ENCODE measurements at regions not wholly inside any gene's neighbourhood (a gene's known extent, or its start where the extent isn't known, plus 50 kb on each side); places are given as distances from the start of the nearest gene placed in this dataset.
A peak's percentile ranks its signal among the peaks of the same experiment; 100 is the strongest.

- H3K27ac Mint-ChIP-seq (ENCODE audit: unreplicated experiment): no peak overlapping the region
- H3K36me3 Mint-ChIP-seq (ENCODE audit: low read depth): no peaks in the 10 kb centered on the region
- no peak for TF ChIP-seq CTCF (conservative IDR thresholded peaks at IDR 0.05)
Observed at GRCh38 chr14:31943861-31944255, 133.2 kb upstream of the ARHGAP5 start.

GRCh38 chr14:31944256-31945073 is 132.6 kb upstream of the ARHGAP5 start:
- Mint-ChIP-seq H3K36me3 (ENCODE audit: low read depth) (no peaks in the 10 kb centered on the region), H3K4me3 (no peak overlapping the region), H3K27ac (ENCODE audit: unreplicated experiment) (no peak overlapping the region), H3K9me3 (no peaks in the 10 kb centered on the region), H3K4me1 (peaks cover 37% of the 10 kb centered on the region), H3K27me3 (ENCODE audit: low read depth) (no peaks in the 10 kb centered on the region)
- no peak for TF ChIP-seq CTCF (conservative IDR thresholded peaks at IDR 0.05)
- no peak for DNase-seq (ENCODE audit: low read depth, low spot score)

More at GRCh38 chr14:31943861-31944255, 133.2 kb upstream of the ARHGAP5 start:
- Mint-ChIP-seq H3K4me3 (no peak overlapping the region), H3K9me3 (no peaks in the 10 kb centered on the region), H3K27me3 (ENCODE audit: low read depth) (no peaks in the 10 kb centered on the region), H3K4me1 (peaks cover 37% of the 10 kb centered on the region)
- no peak for DNase-seq (ENCODE audit: low read depth, low spot score)

- Mint-ChIP-seq H3K36me3 (ENCODE audit: low read depth) (no peaks in the 10 kb centered on the region), H3K4me1 (peaks cover 43% of the 10 kb centered on the region), H3K9me3 (no peaks in the 10 kb centered on the region), H3K27ac (ENCODE audit: unreplicated experiment) (no peak overlapping the region), H3K4me3 (no peak overlapping the region), H3K27me3 (ENCODE audit: low read depth) (no peaks in the 10 kb centered on the region)
- no peak for DNase-seq (ENCODE audit: low read depth, low spot score)
- no peak for TF ChIP-seq CTCF (conservative IDR thresholded peaks at IDR 0.05)
Observed at GRCh38 chr14:31945074-31945613, 132.0 kb upstream of the ARHGAP5 start.

GRCh38 chr14:31945701-31946100 is 131.4 kb upstream of the ARHGAP5 start:
- Mint-ChIP-seq H3K4me3 (no peak overlapping the region), H3K4me1 (peaks cover 49% of the 10 kb centered on the region), H3K27ac (ENCODE audit: unreplicated experiment) (no peak overlapping the region), H3K27me3 (ENCODE audit: low read depth) (no peaks in the 10 kb centered on the region), H3K36me3 (ENCODE audit: low read depth) (no peaks in the 10 kb centered on the region), H3K9me3 (no peaks in the 10 kb centered on the region)
- DNase-seq (ENCODE audit: low read depth, low spot score): no peak
- TF ChIP-seq CTCF (conservative IDR thresholded peaks at IDR 0.05): no peak

GRCh38 chr14:31947076-31947475 is 130.0 kb upstream of the ARHGAP5 start:
- no peak for TF ChIP-seq CTCF (conservative IDR thresholded peaks at IDR 0.05)
- peaks cover 54% of the 10 kb centered on the region for H3K4me1 Mint-ChIP-seq
- H3K9me3 Mint-ChIP-seq: no peaks in the 10 kb centered on the region
- no peak overlapping the region for H3K4me3 Mint-ChIP-seq
- no peaks in the 10 kb centered on the region for H3K36me3 Mint-ChIP-seq (ENCODE audit: low read depth)
- DNase-seq (ENCODE audit: low read depth, low spot score): no peak
- peak overlapping the region; percentile 4 for H3K27ac Mint-ChIP-seq (ENCODE audit: unreplicated experiment)
- no peaks in the 10 kb centered on the region for H3K27me3 Mint-ChIP-seq (ENCODE audit: low read depth)

Measured in neural crest cell (in vitro differentiated cells).